ENCODE measurements at regions not wholly inside any gene's neighbourhood (a gene's known extent, or its start where the extent isn't known, plus 50 kb on each side); places are given as distances from the start of the nearest gene placed in this dataset.

GRCh38 chr2:3051266-3051665, 326.4 kb downstream of the EIPR1 start:
- no peak for TF ChIP-seq CTCF (IDR thresholded peaks at IDR 0.05 in 8 of 11, conservative IDR thresholded peaks at IDR 0.05 in 3 of 11)
- TF ChIP-seq POLR2A (IDR thresholded peaks at IDR 0.05) = no peak

Measured in spleen (tissue), 7 donors.